ENCODE measurements at regions not wholly inside any gene's neighbourhood (a gene's known extent, or its start where the extent isn't known, plus 50 kb on each side); places are given as distances from the start of the nearest gene placed in this dataset.

DNA sequence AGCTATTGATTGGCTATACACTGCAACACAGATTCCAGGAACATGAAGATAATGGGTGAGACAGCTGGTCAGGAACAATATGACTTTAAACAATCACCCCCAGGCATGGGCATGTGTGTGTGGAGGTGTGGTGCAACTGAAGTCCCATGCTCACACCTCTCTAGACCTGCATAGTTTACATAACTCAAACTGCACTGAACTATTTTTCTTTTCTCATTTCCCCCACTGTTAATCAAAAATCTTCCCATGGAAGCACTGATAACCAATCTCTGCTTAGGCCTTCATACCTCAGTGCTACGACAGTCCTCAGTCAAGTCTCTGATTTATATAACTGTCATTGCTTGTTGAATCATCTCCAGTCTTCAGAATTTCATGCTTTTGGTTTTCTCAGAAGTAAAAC, 600.2 kb downstream of the NTRK3 start:
- TF ChIP-seq, protein P1, sequence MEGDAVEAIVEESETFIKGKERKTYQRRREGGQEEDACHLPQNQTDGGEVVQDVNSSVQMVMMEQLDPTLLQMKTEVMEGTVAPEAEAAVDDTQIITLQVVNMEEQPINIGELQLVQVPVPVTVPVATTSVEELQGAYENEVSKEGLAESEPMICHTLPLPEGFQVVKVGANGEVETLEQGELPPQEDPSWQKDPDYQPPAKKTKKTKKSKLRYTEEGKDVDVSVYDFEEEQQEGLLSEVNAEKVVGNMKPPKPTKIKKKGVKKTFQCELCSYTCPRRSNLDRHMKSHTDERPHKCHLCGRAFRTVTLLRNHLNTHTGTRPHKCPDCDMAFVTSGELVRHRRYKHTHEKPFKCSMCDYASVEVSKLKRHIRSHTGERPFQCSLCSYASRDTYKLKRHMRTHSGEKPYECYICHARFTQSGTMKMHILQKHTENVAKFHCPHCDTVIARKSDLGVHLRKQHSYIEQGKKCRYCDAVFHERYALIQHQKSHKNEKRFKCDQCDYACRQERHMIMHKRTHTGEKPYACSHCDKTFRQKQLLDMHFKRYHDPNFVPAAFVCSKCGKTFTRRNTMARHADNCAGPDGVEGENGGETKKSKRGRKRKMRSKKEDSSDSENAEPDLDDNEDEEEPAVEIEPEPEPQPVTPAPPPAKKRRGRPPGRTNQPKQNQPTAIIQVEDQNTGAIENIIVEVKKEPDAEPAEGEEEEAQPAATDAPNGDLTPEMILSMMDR (conservative IDR thresholded peaks at IDR 0.05; ENCODE audit: low read depth, low read length): no peak
- no peak for TF ChIP-seq EZH2 (IDR thresholded peaks at IDR 0.05; ENCODE audit: borderline replicate concordance, low read depth, low read length, poor library complexity, severe bottlenecking)

Measured in A673 (cell line).